ENCODE measurements at regions not wholly inside any gene's neighbourhood (a gene's known extent, or its start where the extent isn't known, plus 50 kb on each side); places are given as distances from the start of the nearest gene placed in this dataset.

DNA sequence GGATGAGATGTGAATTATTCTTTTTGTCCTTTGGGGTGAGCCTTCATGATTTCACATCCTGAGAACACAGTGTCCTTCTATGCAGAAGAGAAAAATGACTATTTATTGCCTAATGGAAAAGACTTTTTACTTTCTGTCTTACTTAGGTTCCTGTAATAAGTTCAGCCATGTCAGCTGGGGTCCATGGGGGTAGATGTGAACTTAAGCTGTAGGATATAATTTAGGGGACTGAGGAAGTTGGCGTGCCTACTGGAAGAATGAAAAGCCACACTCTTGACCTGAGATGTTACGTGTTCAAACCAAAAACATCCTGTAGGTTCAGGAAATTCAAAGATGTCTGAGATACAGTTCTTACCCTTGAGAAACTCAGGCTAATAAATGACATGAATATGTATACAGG, 660.5 kb downstream of the TOX3 start:
- no peak for DNase-seq
- Mint-ChIP-seq H3K4me1 (ENCODE audit: low read depth, unreplicated experiment) (peaks cover 10% of the 10 kb centered on the region), H3K9me3 (ENCODE audit: low read depth, unreplicated experiment) (no peaks in the 10 kb centered on the region), H3K36me3 (ENCODE audit: insufficient read depth, unreplicated experiment) (no peaks in the 10 kb centered on the region), H3K27me3 (ENCODE audit: unreplicated experiment) (no peaks in the 10 kb centered on the region), H3K27ac (ENCODE audit: unreplicated experiment) (no peak overlapping the region), H3K4me3 (ENCODE audit: low read depth, unreplicated experiment) (no peak overlapping the region)
- no TSS peak for BruUV-seq (replicated peaks)
- intact Hi-C loops (cut with micrococcal nuclease; ENCODE audit: unreplicated experiment): no loop called here
- CTCF ChIA-PET: no interaction called here
- TF ChIP-seq, protein P1, sequence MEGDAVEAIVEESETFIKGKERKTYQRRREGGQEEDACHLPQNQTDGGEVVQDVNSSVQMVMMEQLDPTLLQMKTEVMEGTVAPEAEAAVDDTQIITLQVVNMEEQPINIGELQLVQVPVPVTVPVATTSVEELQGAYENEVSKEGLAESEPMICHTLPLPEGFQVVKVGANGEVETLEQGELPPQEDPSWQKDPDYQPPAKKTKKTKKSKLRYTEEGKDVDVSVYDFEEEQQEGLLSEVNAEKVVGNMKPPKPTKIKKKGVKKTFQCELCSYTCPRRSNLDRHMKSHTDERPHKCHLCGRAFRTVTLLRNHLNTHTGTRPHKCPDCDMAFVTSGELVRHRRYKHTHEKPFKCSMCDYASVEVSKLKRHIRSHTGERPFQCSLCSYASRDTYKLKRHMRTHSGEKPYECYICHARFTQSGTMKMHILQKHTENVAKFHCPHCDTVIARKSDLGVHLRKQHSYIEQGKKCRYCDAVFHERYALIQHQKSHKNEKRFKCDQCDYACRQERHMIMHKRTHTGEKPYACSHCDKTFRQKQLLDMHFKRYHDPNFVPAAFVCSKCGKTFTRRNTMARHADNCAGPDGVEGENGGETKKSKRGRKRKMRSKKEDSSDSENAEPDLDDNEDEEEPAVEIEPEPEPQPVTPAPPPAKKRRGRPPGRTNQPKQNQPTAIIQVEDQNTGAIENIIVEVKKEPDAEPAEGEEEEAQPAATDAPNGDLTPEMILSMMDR (IDR thresholded peaks at IDR 0.05; ENCODE audit: unreplicated experiment): no peak

DNA sequence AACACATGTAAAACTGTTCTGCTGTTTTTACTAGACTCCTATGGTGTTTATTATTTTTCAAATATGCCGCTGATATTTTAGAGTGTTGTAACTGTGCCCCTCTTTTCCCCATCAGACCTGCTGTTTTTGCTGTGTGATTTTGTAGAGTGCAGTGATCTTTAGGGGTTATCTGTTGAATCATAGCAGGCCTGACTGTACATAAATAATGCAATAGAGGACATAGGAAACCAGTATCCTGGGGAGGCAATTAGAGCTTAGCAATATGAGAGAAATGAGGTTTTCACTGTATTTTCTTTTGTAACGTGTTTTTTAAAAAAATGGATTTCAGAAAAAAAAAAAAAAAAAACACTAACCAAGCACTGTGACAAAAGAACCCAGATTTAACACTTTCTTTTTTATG, 662.2 kb downstream of the TOX3 start:
- no peaks in the 10 kb centered on the region for H3K27me3 Mint-ChIP-seq (ENCODE audit: unreplicated experiment)
- no peaks in the 10 kb centered on the region for H3K36me3 Mint-ChIP-seq (ENCODE audit: insufficient read depth, unreplicated experiment)
- H3K27ac Mint-ChIP-seq (ENCODE audit: unreplicated experiment): no peak overlapping the region
- CTCF ChIA-PET: no interaction called here
- no peak for DNase-seq
- H3K9me3 Mint-ChIP-seq (ENCODE audit: low read depth, unreplicated experiment): no peaks in the 10 kb centered on the region
- no TSS peak for BruUV-seq (replicated peaks)
- TF ChIP-seq, protein P1 (IDR thresholded peaks at IDR 0.05; ENCODE audit: unreplicated experiment): no peak
- intact Hi-C loops (cut with micrococcal nuclease; ENCODE audit: unreplicated experiment): no loop called here
- H3K4me1 Mint-ChIP-seq (ENCODE audit: low read depth, unreplicated experiment): peaks cover 27% of the 10 kb centered on the region
- no peak overlapping the region for H3K4me3 Mint-ChIP-seq (ENCODE audit: low read depth, unreplicated experiment)

DNA sequence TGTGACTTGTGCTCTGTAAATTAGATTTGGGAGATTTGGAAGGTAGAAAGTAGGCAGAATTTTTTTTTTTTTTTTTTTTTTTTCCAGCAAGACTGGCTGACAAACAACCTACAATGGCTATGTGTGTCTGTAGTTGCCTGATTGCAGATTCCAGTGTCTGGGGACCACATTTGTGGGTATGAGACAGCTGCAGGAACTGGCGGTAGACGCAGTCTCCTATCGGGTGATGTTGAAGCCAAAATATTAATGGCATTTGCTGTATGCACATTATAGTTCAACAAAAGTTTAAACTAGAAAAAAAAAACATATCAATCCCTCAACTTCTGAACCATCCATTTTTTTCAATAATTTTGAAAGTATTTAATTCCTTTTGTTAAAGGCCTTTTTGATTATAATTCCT, 665.2 kb downstream of the TOX3 start:
- Mint-ChIP-seq H3K27ac (ENCODE audit: unreplicated experiment) (peak overlapping the region; percentile 89), H3K36me3 (ENCODE audit: insufficient read depth, unreplicated experiment) (no peaks in the 10 kb centered on the region), H3K9me3 (ENCODE audit: low read depth, unreplicated experiment) (no peaks in the 10 kb centered on the region), H3K4me3 (ENCODE audit: low read depth, unreplicated experiment) (no peak overlapping the region), H3K4me1 (ENCODE audit: low read depth, unreplicated experiment) (peaks cover 23% of the 10 kb centered on the region), H3K27me3 (ENCODE audit: unreplicated experiment) (no peaks in the 10 kb centered on the region)
- no peak for DNase-seq
- BruUV-seq (replicated peaks): no TSS peak
- TF ChIP-seq, protein P1 (IDR thresholded peaks at IDR 0.05; ENCODE audit: unreplicated experiment): no peak
- intact Hi-C loops (cut with micrococcal nuclease; ENCODE audit: unreplicated experiment): loop anchor here (2.0 kb wide), 1 partner anchor 49 kb away; no protein-coding TSS in a partner anchor
- CTCF ChIA-PET: no interaction called here

DNA sequence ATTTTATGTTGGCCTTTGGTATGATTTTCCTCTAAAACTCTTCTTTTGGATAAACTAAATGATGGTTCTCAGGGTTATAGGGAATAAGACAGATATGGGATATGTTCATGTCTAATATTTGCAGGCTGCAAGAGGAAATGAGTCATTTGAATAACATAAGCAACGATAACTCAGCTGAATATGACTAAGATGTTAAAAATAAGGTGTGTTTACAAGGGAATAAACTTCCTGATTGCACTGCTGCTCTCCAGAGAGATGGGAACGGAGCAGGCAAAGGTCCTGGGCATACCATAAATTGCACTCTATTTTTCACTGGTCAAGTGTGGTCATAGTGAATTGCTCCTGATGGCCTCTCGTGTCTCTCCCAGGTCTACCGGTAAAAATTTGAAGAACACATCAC, 666.2 kb downstream of the TOX3 start:
- Mint-ChIP-seq H3K9me3 (ENCODE audit: low read depth, unreplicated experiment) (no peaks in the 10 kb centered on the region), H3K4me1 (ENCODE audit: low read depth, unreplicated experiment) (peaks cover 23% of the 10 kb centered on the region), H3K27ac (ENCODE audit: unreplicated experiment) (peak overlapping the region; percentile 89), H3K27me3 (ENCODE audit: unreplicated experiment) (no peaks in the 10 kb centered on the region), H3K36me3 (ENCODE audit: insufficient read depth, unreplicated experiment) (no peaks in the 10 kb centered on the region), H3K4me3 (ENCODE audit: low read depth, unreplicated experiment) (peak overlapping the region; percentile 17)
- TF ChIP-seq, protein P1 (IDR thresholded peaks at IDR 0.05; ENCODE audit: unreplicated experiment): no peak
- no TSS peak for BruUV-seq (replicated peaks)
- CTCF ChIA-PET: interaction anchor here (1.0 kb wide), 1 partner anchor 32 kb away, joined by 7 read pairs; no protein-coding TSS in a partner anchor
- peak; percentile 3 for DNase-seq
- intact Hi-C loops (cut with micrococcal nuclease; ENCODE audit: unreplicated experiment): loop anchor here (2.0 kb wide), 1 partner anchor 48 kb away; no protein-coding TSS in a partner anchor

Data from Calu3 (cell line).